ENCODE measurements at regions not wholly inside any gene's neighbourhood (a gene's known extent, or its start where the extent isn't known, plus 50 kb on each side); places are given as distances from the start of the nearest gene placed in this dataset.

- Mint-ChIP-seq H3K4me3 (no peak overlapping the region), H3K36me3 (ENCODE audit: insufficient read depth) (no peaks in the 10 kb centered on the region), H3K9me3 (no peaks in the 10 kb centered on the region), H3K4me1 (ENCODE audit: low read depth) (no peaks in the 10 kb centered on the region), H3K27me3 (ENCODE audit: low read depth) (no peaks in the 10 kb centered on the region)
- DNase-seq: no peak
- no peak for ATAC-seq
Measured at GRCh38 chr11:95521133-95521542, 268.4 kb downstream of the FAM76B start.

GRCh38 chr11:95520369-95521132 is 269.0 kb downstream of the FAM76B start:
- no peaks in the 10 kb centered on the region for H3K27me3 Mint-ChIP-seq (ENCODE audit: low read depth)
- DNase-seq (no peak), ATAC-seq (no peak)
- no peaks in the 10 kb centered on the region for H3K36me3 Mint-ChIP-seq (ENCODE audit: insufficient read depth)
- H3K9me3 Mint-ChIP-seq: no peaks in the 10 kb centered on the region
- no peaks in the 10 kb centered on the region for H3K4me1 Mint-ChIP-seq (ENCODE audit: low read depth)
- no peak overlapping the region for H3K4me3 Mint-ChIP-seq

- Mint-ChIP-seq H3K4me1 (ENCODE audit: low read depth) (no peaks in the 10 kb centered on the region), H3K9me3 (no peaks in the 10 kb centered on the region), H3K4me3 (no peak overlapping the region), H3K36me3 (ENCODE audit: insufficient read depth) (no peaks in the 10 kb centered on the region), H3K27me3 (ENCODE audit: low read depth) (no peaks in the 10 kb centered on the region)
- no peak for DNase-seq
- no peak for ATAC-seq
Measured at GRCh38 chr11:95519912-95520311, 269.7 kb downstream of the FAM76B start.

- DNase-seq (no peak), ATAC-seq (no peak)
- Mint-ChIP-seq H3K36me3 (ENCODE audit: insufficient read depth) (no peaks in the 10 kb centered on the region), H3K4me1 (ENCODE audit: low read depth) (no peaks in the 10 kb centered on the region), H3K4me3 (no peak overlapping the region), H3K27me3 (ENCODE audit: low read depth) (no peaks in the 10 kb centered on the region), H3K9me3 (no peaks in the 10 kb centered on the region)
Measured at GRCh38 chr11:95517453-95517852, 272.1 kb downstream of the FAM76B start.

GRCh38 chr11:95516786-95517185 is 272.8 kb downstream of the FAM76B start:
- DNase-seq (no peak), ATAC-seq (no peak)
- Mint-ChIP-seq H3K4me1 (ENCODE audit: low read depth) (no peaks in the 10 kb centered on the region), H3K36me3 (ENCODE audit: insufficient read depth) (no peaks in the 10 kb centered on the region), H3K9me3 (no peaks in the 10 kb centered on the region), H3K4me3 (no peak overlapping the region), H3K27me3 (ENCODE audit: low read depth) (no peaks in the 10 kb centered on the region)

- ATAC-seq: no peak
- no peaks in the 10 kb centered on the region for H3K27me3 Mint-ChIP-seq (ENCODE audit: low read depth)
Measured at GRCh38 chr11:95516175-95516574, 273.4 kb downstream of the FAM76B start.

GRCh38 chr11:95515371-95515770 is 274.2 kb downstream of the FAM76B start:
- Mint-ChIP-seq H3K4me3 (no peak overlapping the region), H3K9me3 (no peaks in the 10 kb centered on the region), H3K27me3 (ENCODE audit: low read depth) (no peaks in the 10 kb centered on the region), H3K4me1 (ENCODE audit: low read depth) (no peaks in the 10 kb centered on the region), H3K36me3 (ENCODE audit: insufficient read depth) (no peaks in the 10 kb centered on the region)
- ATAC-seq (no peak), DNase-seq (no peak)

More at GRCh38 chr11:95516175-95516574, 273.4 kb downstream of the FAM76B start:
- Mint-ChIP-seq H3K36me3 (ENCODE audit: insufficient read depth) (no peaks in the 10 kb centered on the region), H3K9me3 (no peaks in the 10 kb centered on the region), H3K4me1 (ENCODE audit: low read depth) (no peaks in the 10 kb centered on the region), H3K4me3 (no peak overlapping the region)
- DNase-seq: no peak

- no peak for DNase-seq
- no peak for ATAC-seq
- H3K9me3 Mint-ChIP-seq: no peaks in the 10 kb centered on the region
- no peaks in the 10 kb centered on the region for H3K27me3 Mint-ChIP-seq (ENCODE audit: low read depth)
- no peaks in the 10 kb centered on the region for H3K36me3 Mint-ChIP-seq (ENCODE audit: insufficient read depth)
- H3K4me1 Mint-ChIP-seq (ENCODE audit: low read depth): no peaks in the 10 kb centered on the region
- H3K4me3 Mint-ChIP-seq: no peak overlapping the region
Measured at GRCh38 chr11:95514416-95515110, 275.0 kb downstream of the FAM76B start.

- DNase-seq: no peak
- Mint-ChIP-seq H3K27me3 (ENCODE audit: low read depth) (no peaks in the 10 kb centered on the region), H3K4me1 (ENCODE audit: low read depth) (no peaks in the 10 kb centered on the region), H3K36me3 (ENCODE audit: insufficient read depth) (no peaks in the 10 kb centered on the region), H3K4me3 (no peak overlapping the region), H3K9me3 (no peaks in the 10 kb centered on the region)
- ATAC-seq: no peak
Measured at GRCh38 chr11:95512682-95513081, 276.9 kb downstream of the FAM76B start.

GRCh38 chr11:95512177-95512576 is 277.4 kb downstream of the FAM76B start:
- H3K4me3 Mint-ChIP-seq: no peak overlapping the region
- ATAC-seq: no peak
- no peak for DNase-seq
- no peaks in the 10 kb centered on the region for H3K9me3 Mint-ChIP-seq
- H3K4me1 Mint-ChIP-seq (ENCODE audit: low read depth): no peaks in the 10 kb centered on the region
- no peaks in the 10 kb centered on the region for H3K36me3 Mint-ChIP-seq (ENCODE audit: insufficient read depth)
- H3K27me3 Mint-ChIP-seq (ENCODE audit: low read depth): no peaks in the 10 kb centered on the region

GRCh38 chr11:95508219-95508890 is 277.4 kb upstream of the SESN3 start:
- Mint-ChIP-seq H3K9me3 (no peaks in the 10 kb centered on the region), H3K4me1 (ENCODE audit: low read depth) (peaks cover 8% of the 10 kb centered on the region), H3K27me3 (ENCODE audit: low read depth) (peaks cover 2% of the 10 kb centered on the region), H3K4me3 (no peak overlapping the region), H3K36me3 (ENCODE audit: insufficient read depth) (no peaks in the 10 kb centered on the region)
- DNase-seq: no peak
- ATAC-seq: no peak

GRCh38 chr11:95507794-95508193 is 276.8 kb upstream of the SESN3 start:
- H3K9me3 Mint-ChIP-seq: no peaks in the 10 kb centered on the region
- H3K4me1 Mint-ChIP-seq (ENCODE audit: low read depth): peaks cover 8% of the 10 kb centered on the region

GRCh38 chr11:95506777-95507176 is 275.8 kb upstream of the SESN3 start:
- H3K36me3 Mint-ChIP-seq (ENCODE audit: insufficient read depth): no peaks in the 10 kb centered on the region

More at GRCh38 chr11:95507794-95508193, 276.8 kb upstream of the SESN3 start:
- DNase-seq: no peak
- Mint-ChIP-seq H3K4me3 (no peak overlapping the region), H3K27me3 (ENCODE audit: low read depth) (peaks cover 2% of the 10 kb centered on the region), H3K36me3 (ENCODE audit: insufficient read depth) (no peaks in the 10 kb centered on the region)
- ATAC-seq: no peak

GRCh38 chr11:95505927-95506426 is 275.0 kb upstream of the SESN3 start:
- Mint-ChIP-seq H3K9me3 (no peaks in the 10 kb centered on the region), H3K36me3 (ENCODE audit: insufficient read depth) (no peaks in the 10 kb centered on the region)
- no peak for ATAC-seq

More at GRCh38 chr11:95506777-95507176, 275.8 kb upstream of the SESN3 start:
- Mint-ChIP-seq H3K27me3 (ENCODE audit: low read depth) (peaks cover 2% of the 10 kb centered on the region), H3K4me1 (ENCODE audit: low read depth) (peaks cover 8% of the 10 kb centered on the region), H3K4me3 (no peak overlapping the region), H3K9me3 (no peaks in the 10 kb centered on the region)
- DNase-seq (no peak), ATAC-seq (no peak)

More at GRCh38 chr11:95505927-95506426, 275.0 kb upstream of the SESN3 start:
- Mint-ChIP-seq H3K4me3 (no peak overlapping the region), H3K27me3 (ENCODE audit: low read depth) (peaks cover 2% of the 10 kb centered on the region), H3K4me1 (ENCODE audit: low read depth) (peaks cover 8% of the 10 kb centered on the region)
- DNase-seq: no peak

All from activated T-cell treated with anti-CD3 and anti-CD28 coated beads, Interleukin-2, amount 50 U/mL, for 4 hours (primary cell).